ENCODE measurements at regions not wholly inside any gene's neighbourhood (a gene's known extent, or its start where the extent isn't known, plus 50 kb on each side); places are given as distances from the start of the nearest gene placed in this dataset.

DNA sequence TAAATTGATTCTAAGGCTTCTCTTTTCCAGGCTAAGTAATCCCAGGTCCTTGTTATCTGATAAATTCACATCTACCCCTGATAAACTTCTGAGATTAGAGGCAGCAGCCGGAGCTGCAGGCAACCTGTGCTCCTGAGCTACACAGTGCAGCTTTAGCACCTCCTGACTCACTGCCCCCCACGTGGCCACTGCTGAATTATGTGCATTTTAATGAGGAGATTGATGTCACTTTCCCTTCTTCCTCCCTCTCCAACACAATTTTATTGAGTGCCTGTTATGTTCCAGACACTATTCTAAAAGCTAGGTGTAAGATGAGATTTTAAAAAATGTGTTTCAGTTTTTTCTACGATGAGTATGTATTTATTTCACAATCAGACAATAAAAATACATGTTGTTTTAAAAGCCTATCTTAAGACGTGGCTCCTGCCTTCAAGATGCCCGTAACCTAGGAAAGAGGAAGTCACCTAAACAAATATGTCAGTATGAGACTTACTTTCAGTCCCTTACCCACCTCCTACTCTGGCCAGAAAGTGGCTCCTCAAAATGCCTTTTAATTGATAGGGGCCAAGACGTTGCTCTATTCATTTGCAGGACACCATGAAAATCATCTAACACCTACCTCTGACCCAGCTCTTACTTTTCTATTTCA, 161.5 kb upstream of the PFN2 start:
- no peak for TF ChIP-seq ZFX (IDR thresholded peaks at IDR 0.05; ENCODE audit: borderline replicate concordance)
- TF ChIP-seq, protein P1, sequence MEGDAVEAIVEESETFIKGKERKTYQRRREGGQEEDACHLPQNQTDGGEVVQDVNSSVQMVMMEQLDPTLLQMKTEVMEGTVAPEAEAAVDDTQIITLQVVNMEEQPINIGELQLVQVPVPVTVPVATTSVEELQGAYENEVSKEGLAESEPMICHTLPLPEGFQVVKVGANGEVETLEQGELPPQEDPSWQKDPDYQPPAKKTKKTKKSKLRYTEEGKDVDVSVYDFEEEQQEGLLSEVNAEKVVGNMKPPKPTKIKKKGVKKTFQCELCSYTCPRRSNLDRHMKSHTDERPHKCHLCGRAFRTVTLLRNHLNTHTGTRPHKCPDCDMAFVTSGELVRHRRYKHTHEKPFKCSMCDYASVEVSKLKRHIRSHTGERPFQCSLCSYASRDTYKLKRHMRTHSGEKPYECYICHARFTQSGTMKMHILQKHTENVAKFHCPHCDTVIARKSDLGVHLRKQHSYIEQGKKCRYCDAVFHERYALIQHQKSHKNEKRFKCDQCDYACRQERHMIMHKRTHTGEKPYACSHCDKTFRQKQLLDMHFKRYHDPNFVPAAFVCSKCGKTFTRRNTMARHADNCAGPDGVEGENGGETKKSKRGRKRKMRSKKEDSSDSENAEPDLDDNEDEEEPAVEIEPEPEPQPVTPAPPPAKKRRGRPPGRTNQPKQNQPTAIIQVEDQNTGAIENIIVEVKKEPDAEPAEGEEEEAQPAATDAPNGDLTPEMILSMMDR (IDR thresholded peaks at IDR 0.05) = no peak

All from 22Rv1 (cell line).